ENCODE measurements at regions not wholly inside any gene's neighbourhood (a gene's known extent, or its start where the extent isn't known, plus 50 kb on each side); places are given as distances from the start of the nearest gene placed in this dataset.

DNA sequence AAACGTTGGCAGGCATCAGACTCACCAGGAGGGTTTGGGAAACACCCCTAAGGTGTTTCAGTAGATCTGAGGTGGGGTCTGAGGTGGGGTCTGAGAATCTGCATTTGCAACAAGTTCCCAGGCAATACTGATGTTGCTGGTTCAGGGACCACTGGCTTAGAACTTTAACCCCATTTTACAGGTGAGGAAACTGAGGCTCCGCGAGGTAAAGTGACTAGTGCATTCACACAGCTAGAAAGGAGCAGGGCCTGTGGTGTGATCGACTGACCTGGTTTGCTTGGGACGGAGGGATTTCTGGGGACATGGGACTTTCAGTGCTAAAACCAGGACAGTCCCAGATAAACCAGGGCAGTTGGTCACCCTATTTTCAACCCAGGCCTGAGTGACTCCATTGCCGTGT lies 81.4 kb upstream of the ZNF618 start:
- Mint-ChIP-seq H3K9me3 (no peaks in the 10 kb centered on the region), H3K4me1 (ENCODE audit: low read depth) (no peaks in the 10 kb centered on the region), H3K27ac (no peak overlapping the region), H3K27me3 (no peaks in the 10 kb centered on the region), H3K4me3 (no peak overlapping the region), H3K36me3 (ENCODE audit: low read depth) (no peaks in the 10 kb centered on the region)

DNA sequence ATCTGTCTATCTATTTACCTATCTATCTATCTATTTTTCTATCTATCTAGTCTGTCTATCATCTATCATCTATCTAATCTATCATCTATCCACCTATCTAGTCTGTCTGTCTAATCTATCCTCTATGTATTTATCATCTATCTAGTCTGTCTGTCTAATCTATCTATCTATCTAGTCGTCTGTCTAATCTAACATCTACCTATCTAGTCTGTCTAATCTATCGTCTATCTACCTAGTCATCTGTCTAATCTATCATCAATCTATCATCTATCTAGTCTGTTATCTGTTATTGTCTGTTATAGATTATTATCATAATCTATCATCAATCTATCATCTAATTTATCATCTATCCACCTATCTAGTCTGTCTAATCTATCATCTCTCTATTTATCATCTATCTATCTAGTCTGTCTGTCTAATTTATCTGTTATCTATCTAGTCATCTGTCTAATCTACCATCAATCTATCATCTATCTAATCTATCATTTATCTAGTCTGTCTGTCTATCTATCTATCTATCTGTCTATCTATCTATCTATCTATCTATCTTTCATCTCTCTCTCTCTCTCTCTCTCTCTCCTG lies 80.2 kb upstream of the ZNF618 start:
- Mint-ChIP-seq H3K9me3 (no peaks in the 10 kb centered on the region), H3K27me3 (no peaks in the 10 kb centered on the region), H3K4me1 (ENCODE audit: low read depth) (no peaks in the 10 kb centered on the region), H3K27ac (no peak overlapping the region), H3K36me3 (ENCODE audit: low read depth) (no peaks in the 10 kb centered on the region), H3K4me3 (no peak overlapping the region)

DNA sequence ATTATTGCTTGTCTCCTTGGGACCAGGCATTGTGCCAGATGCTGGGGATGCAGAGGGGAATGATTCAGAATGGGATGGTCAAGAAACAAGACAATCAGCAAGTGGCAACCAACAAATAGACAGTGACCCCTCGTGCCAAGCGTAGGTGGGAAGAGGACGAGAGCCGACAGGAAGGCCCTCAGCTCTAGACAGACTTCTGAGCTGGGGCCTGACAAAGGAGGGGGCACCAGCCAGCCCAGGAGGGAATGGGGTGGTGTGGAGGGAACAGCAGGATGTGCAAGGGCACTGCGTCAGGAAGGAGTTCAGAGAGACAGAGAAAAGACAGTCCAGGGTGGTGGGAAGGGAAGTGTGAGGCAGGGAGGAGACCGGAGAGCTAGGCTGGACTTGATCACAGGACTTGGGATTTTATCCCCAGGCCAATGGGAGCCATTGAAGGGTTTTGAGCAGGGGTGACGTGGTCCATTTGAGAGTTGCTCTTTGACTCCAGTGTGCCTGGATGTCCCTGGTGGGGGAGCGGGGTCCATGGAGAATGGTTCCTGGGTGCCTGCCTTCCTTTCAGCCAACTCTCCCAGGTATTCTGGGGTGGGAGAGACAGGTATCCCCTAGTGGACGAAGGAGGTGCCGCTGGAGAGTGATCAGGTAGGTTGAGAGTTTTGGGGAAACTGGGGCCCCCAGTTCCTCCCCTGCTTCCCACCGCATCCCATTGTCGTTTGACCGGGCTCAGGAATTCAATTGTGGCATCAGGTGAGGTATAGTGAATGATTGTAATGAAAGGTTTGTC lies 79.3 kb upstream of the ZNF618 start:
- no peak overlapping the region for H3K27ac Mint-ChIP-seq
- H3K4me3 Mint-ChIP-seq, result no peak overlapping the region
- no peaks in the 10 kb centered on the region for H3K36me3 Mint-ChIP-seq (ENCODE audit: low read depth)
- H3K27me3 Mint-ChIP-seq, result no peaks in the 10 kb centered on the region
- no peaks in the 10 kb centered on the region for H3K9me3 Mint-ChIP-seq
- H3K4me1 Mint-ChIP-seq (ENCODE audit: low read depth), result no peaks in the 10 kb centered on the region

- no peaks in the 10 kb centered on the region for H3K27me3 Mint-ChIP-seq
- no peak overlapping the region for H3K4me3 Mint-ChIP-seq
Observed at GRCh38 chr9:113798062-113799030, 77.8 kb upstream of the ZNF618 start.

GRCh38 chr9:113800276-113800675 lies 75.8 kb upstream of the ZNF618 start:
- H3K36me3 Mint-ChIP-seq (ENCODE audit: low read depth), result no peaks in the 10 kb centered on the region
- H3K9me3 Mint-ChIP-seq, result no peaks in the 10 kb centered on the region
- H3K4me3 Mint-ChIP-seq, result no peak overlapping the region
- no peak overlapping the region for H3K27ac Mint-ChIP-seq
- H3K4me1 Mint-ChIP-seq (ENCODE audit: low read depth), result no peaks in the 10 kb centered on the region
- H3K27me3 Mint-ChIP-seq, result no peaks in the 10 kb centered on the region

More at GRCh38 chr9:113798062-113799030, 77.8 kb upstream of the ZNF618 start:
- Mint-ChIP-seq H3K36me3 (ENCODE audit: low read depth) (no peaks in the 10 kb centered on the region), H3K4me1 (ENCODE audit: low read depth) (no peaks in the 10 kb centered on the region), H3K27ac (no peak overlapping the region), H3K9me3 (no peaks in the 10 kb centered on the region)

GRCh38 chr9:113803811-113804589 lies 72.1 kb upstream of the ZNF618 start:
- Mint-ChIP-seq H3K27me3 (peaks cover 11% of the 10 kb centered on the region), H3K36me3 (ENCODE audit: low read depth) (no peaks in the 10 kb centered on the region), H3K4me3 (no peak overlapping the region)

GRCh38 chr9:113805486-113806132 lies 70.5 kb upstream of the ZNF618 start:
- Mint-ChIP-seq H3K9me3 (no peaks in the 10 kb centered on the region), H3K27me3 (peaks cover 16% of the 10 kb centered on the region), H3K27ac (no peak overlapping the region), H3K36me3 (ENCODE audit: low read depth) (no peaks in the 10 kb centered on the region), H3K4me1 (ENCODE audit: low read depth) (no peaks in the 10 kb centered on the region), H3K4me3 (no peak overlapping the region)

More at GRCh38 chr9:113803811-113804589, 72.1 kb upstream of the ZNF618 start:
- H3K9me3 Mint-ChIP-seq, result no peaks in the 10 kb centered on the region
- no peaks in the 10 kb centered on the region for H3K4me1 Mint-ChIP-seq (ENCODE audit: low read depth)
- H3K27ac Mint-ChIP-seq, result no peak overlapping the region

GRCh38 chr9:113807173-113808061 lies 68.7 kb upstream of the ZNF618 start:
- H3K36me3 Mint-ChIP-seq (ENCODE audit: low read depth), result no peaks in the 10 kb centered on the region
- H3K27me3 Mint-ChIP-seq, result peaks cover 16% of the 10 kb centered on the region
- H3K4me1 Mint-ChIP-seq (ENCODE audit: low read depth), result no peaks in the 10 kb centered on the region
- H3K27ac Mint-ChIP-seq, result no peak overlapping the region
- no peaks in the 10 kb centered on the region for H3K9me3 Mint-ChIP-seq
- no peak overlapping the region for H3K4me3 Mint-ChIP-seq

DNA sequence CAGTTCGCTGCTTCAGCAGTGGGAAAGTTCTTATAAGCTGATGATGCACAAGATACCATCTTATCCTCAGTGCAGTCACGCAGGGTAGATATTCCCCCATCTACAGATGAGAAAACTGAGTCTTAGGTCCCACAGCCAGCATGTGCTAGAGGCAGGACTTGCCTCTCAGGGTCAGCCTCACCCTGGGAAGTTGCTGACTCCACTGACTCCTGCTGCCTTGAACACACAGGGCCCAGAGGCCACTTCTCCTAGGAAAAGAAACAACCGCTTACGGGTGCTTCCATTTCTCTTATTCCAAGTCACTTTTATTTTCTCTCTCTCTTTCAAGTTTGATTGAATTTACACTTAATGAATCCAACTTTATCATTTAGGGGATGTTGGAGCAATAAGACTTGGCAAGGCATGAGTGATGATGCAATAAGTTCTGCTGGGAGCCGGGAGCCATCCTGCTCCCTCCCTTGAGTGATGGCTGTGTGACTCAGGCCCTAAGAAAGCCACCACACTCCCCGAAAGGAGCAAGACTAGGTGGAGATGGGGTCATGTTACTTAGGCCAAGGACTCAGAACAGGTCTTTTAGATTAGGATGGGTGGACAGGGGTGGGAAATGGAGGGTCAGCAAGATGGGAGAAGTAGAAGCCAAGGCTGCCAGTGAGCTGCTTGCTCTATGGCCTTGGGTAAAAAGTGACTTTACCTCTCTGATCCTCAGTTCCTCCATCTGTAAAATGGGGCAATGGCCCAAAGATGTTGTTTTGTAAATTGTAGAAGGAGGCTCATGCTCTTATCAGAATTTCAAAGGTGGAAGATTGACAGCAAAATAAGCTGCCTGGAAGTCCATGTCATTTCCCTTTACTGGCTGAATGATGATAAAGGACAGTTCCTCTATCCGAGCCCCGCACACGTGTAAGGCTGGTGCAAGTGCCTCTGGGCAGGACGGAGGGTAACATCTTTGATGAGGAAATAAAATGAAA lies 67.4 kb upstream of the ZNF618 start:
- Mint-ChIP-seq H3K36me3 (ENCODE audit: low read depth) (no peaks in the 10 kb centered on the region), H3K4me3 (no peak overlapping the region), H3K27me3 (peaks cover 20% of the 10 kb centered on the region), H3K9me3 (no peaks in the 10 kb centered on the region), H3K27ac (no peak overlapping the region), H3K4me1 (ENCODE audit: low read depth) (no peaks in the 10 kb centered on the region)

DNA sequence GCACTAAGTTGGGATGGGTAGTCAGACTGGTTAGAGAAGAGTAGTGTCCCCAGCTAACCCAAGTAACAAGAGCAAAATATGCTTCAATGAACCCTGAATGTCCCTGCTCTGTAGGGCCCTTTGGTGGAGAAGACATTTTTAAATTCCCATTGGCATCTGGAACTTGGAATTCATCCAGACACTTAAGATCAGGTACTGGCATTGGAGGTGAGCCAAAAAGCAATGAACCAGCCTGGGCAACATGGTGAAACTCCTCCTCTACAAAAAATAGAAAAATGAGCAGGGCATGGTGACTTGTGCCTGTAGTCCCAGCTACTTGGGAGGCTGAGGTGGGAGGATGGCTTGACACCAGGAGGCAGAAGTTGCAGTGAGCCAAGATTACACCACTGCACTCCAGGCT lies 58.9 kb upstream of the ZNF618 start:
- no peak overlapping the region for H3K27ac Mint-ChIP-seq
- H3K9me3 Mint-ChIP-seq, result peaks cover 4% of the 10 kb centered on the region
- peaks cover 32% of the 10 kb centered on the region for H3K27me3 Mint-ChIP-seq
- no peaks in the 10 kb centered on the region for H3K36me3 Mint-ChIP-seq (ENCODE audit: low read depth)
- H3K4me3 Mint-ChIP-seq, result no peak overlapping the region
- H3K4me1 Mint-ChIP-seq (ENCODE audit: low read depth), result no peaks in the 10 kb centered on the region

- Mint-ChIP-seq H3K4me3 (no peak overlapping the region), H3K27ac (no peak overlapping the region), H3K36me3 (ENCODE audit: low read depth) (no peaks in the 10 kb centered on the region), H3K27me3 (peaks cover 36% of the 10 kb centered on the region), H3K4me1 (ENCODE audit: low read depth) (no peaks in the 10 kb centered on the region), H3K9me3 (peaks cover 9% of the 10 kb centered on the region)
Observed at GRCh38 chr9:113818391-113818790, 57.7 kb upstream of the ZNF618 start.

- H3K4me1 Mint-ChIP-seq (ENCODE audit: low read depth), result no peaks in the 10 kb centered on the region
- no peak overlapping the region for H3K4me3 Mint-ChIP-seq
- no peaks in the 10 kb centered on the region for H3K36me3 Mint-ChIP-seq (ENCODE audit: low read depth)
- peaks cover 23% of the 10 kb centered on the region for H3K27me3 Mint-ChIP-seq
- no peak overlapping the region for H3K27ac Mint-ChIP-seq
- H3K9me3 Mint-ChIP-seq, result peaks cover 12% of the 10 kb centered on the region
Observed at GRCh38 chr9:113822315-113822714, 53.8 kb upstream of the ZNF618 start.
